ENCODE measurements at regions not wholly inside any gene's neighbourhood (a gene's known extent, or its start where the extent isn't known, plus 50 kb on each side); places are given as distances from the start of the nearest gene placed in this dataset.
"Not testable (repeated sequence)": the region's sequence is repeated elsewhere in the genome, so short reads cannot be mapped to it uniquely, and the experiment has no call there.

DNA sequence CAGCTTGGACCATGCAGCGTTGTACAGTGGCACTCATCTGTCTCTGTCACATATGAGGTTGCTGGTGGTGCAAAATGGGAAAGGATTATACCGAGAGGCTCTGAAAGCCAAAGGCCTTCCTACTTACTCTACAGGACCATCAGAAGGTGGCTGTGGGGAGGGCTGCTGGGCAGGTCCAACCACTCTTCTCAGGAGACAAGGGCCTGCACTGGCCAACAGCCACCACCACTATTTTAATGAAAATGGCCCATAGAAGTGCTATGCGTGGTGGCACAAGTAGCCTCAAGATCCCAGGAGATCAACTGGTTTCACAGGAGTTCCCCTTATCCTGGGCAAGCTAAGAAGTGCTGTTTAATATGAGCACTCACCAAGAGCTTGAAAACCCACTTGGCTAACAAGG lies 52.3 kb downstream of the MRPL57 start:
- DNase-seq (ENCODE audit: low spot score) = no peak

DNA sequence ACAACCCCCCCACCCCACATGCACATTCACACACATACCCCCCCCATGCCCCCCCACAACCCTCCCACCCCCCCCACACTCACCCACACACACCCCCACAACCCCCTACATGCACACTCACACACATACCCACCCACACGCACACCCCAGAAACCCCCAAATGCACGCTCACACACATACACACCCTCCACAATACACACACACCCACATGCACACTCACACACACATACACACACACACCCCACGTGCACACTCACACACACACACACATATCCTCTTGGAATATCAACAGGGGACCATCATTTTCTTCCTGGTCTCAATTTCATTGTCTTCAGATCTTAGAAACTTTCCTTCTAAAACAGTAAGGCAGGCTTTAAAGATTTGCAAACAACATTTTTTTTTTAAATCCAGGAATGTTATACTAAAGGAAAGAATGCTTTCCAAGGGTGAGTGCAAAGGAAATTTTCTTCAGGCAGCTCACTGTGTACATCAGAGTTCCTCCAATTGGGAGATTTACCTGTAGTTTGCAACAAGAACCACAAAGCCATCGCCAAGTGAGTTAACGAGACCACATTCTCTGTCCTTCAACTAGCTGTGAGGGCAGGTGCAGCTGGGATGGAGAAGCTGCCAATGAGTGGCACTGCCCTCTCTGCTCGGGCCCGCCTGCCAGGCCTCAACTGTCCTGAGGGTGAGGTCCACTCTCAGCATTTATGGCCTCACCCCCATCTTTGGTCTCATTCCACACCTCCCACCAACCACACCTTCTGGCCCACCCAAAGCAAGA lies 53.0 kb downstream of the MRPL57 start:
- DNase-seq (ENCODE audit: low spot score) = no peak

DNA sequence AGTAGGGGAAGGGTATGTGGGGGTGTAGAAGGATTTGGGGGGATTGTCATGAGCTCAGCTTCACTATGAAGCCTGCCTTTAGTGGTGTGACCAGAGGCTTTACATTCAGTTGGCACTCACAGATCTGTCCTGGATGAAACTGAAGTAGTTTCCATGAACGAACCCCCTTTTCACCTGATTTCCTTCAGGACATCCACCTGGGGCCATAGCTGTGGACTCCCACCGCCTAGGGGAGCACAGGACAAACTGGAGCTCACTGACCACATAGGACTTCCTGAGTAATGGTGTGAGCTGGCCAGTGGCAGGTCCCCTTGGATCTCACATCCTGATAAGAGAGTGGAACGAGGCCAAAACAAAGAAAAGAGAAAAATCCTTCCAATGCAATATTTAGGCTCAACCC lies 54.1 kb downstream of the MRPL57 start:
- no peak for DNase-seq (ENCODE audit: low spot score)

DNA sequence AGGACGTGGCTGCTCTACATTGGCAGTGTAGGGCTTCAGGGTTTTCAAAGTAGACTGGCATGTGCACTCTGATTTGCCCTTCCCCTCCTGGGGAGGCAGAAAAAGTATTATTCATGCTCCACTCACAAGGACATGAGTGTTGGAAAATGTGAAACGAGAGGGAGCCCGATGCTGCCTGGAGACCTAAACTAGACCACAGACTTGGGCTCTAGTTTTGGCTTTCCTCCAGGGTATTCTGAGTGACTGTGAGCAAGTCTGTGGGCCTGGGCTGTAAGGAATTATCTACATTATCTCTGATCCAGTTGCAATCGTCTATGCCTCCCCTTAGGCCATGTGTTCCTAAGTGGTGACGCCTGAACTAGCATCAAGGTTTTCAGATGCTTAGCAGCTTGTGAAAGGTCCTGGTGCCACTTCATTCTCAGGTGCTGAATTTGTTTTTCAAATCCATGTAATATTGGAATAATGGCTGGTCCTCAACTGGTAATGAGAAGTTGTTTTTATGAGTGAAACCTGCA lies 55.0 kb downstream of the MRPL57 start:
- no peak for DNase-seq (ENCODE audit: low spot score)

DNA sequence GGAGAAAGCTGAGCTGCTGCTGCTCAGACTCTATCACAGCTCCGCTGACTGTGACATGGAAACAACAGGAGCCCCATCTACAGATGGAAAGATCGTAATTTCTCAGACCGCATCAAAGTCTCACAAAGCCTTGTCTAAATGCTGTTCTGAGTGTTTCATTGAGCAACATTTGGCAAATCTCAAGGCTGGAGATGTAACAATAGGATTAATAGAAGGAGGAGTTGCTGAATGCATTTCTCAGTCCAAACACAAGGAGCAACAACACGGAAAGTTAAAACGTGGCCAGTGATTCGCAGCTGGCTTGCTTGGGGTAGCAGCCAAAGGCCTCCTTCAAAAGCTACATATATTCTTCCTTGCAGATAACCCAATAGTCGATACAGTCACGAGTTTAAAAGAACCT lies 55.7 kb downstream of the MRPL57 start:
- DNase-seq (ENCODE audit: low spot score) = no peak

DNA sequence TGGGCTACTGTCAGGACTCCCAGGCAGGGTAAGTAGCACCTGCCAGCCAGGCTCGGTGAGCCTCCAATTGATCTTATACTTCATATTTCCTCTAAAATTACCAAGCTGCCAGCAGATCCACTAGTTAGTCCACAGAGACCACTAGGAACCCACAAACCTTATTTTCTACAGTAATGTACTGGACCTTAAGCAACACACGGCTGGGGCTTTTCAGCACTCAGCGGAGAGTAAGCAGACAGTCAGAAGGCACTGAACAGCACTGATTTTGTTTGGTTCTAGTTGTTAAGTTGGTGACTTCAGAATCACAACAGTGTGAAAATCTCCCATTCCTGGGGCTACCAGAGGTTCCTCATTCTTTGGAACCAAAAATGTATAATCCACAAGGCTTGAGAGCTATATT lies 56.1 kb downstream of the MRPL57 start:
- DNase-seq (ENCODE audit: low spot score) = no peak

DNA sequence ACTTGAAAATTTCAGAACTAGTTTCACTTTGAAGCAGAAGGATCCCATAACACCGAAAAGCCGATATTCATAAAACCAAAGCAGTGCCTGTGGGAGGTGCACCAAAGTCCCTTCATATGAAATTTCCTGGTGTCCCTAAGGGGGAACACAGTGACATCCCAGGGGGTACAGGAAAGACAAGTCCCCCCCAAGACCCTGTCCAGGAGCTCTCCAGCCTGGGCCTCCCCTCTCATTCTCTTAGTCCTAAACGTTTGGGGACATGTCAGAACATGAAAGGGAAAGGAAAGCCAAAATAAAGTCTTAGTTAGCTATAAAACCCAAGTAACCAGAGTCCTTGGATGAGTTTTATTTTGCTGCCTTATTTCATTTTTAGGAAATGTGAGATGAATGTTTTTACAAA lies 56.6 kb downstream of the MRPL57 start:
- DNase-seq (ENCODE audit: low spot score) = no peak

DNA sequence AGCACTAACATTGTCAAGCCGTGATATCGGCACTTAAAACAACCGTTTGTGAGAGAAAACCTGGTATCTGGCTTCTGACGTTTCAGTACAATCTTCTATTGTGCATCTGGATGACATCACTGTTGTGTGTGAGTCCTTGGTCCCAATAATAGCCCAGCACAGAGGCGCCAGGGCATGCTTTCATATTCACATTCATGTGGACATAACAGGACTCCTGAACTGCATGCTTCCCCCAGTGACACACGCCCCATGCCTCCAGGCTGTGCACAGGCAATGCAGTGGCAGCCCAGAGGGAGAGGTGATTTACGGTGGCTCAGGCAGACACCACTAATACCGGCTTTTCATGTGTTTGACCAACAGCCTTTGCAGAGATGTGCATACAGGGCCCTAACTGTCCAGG lies 58.1 kb downstream of the MRPL57 start:
- no peak for DNase-seq (ENCODE audit: low spot score)

DNA sequence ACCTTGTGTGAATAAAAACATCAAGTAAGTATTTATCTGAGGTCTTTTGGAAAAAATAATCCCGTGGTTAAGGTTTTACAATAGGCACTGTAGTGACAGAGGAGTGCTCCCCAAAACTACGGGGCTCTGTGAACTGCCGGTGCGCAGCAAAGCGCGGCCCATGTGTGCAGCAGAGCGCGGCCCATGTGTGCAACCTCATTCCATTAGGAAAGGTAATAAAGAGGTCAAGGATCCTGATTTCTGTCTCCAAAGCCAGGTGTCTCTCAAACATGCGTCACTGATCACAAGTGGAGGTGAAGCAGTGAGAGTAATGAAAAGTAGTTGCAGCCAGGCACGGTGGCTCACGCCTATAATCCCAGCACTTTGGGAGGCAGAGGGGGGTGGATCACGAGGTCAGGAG lies 58.7 kb downstream of the MRPL57 start:
- DNase-seq (ENCODE audit: low spot score) = no peak

DNA sequence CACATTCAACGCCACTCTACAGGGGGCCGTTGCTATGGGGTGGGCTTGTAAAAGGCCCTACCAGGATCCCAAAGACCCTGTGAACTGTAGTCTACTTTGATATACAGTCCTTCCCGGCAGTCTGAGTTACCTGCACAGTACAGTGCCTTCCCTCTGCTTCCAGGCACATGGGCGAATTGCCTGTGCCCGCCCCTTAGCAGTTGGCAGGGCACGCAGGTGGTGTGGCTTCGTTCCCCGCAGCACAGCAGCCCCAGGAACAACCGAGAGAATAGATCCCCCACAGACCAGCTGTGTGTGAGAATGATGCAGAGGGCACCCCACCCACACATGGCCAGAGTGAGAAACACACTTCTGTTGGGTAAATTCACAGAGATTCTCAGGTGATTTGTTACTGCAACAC lies 60.6 kb downstream of the MRPL57 start:
- no peak for DNase-seq (ENCODE audit: low spot score)

DNA sequence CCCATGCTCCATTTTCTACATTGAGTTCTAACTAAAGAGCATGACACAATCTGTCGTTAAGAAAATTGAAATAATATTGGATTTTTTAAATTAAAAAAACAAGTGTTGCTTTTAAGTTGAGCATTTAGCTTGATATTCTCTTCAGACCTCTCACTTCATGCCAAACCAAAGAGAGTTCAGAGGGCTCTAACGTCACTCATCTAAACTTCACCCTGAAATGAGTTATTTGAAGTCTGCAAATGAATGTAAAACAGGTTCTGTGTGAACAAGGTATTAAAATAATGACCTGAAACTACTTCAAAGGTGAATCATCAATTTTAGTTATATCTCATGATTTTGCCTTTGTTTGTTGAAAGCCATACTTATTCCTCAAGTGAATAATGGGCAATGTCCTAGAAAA lies 61.8 kb downstream of the MRPL57 start:
- no peak for DNase-seq (ENCODE audit: low spot score)

DNA sequence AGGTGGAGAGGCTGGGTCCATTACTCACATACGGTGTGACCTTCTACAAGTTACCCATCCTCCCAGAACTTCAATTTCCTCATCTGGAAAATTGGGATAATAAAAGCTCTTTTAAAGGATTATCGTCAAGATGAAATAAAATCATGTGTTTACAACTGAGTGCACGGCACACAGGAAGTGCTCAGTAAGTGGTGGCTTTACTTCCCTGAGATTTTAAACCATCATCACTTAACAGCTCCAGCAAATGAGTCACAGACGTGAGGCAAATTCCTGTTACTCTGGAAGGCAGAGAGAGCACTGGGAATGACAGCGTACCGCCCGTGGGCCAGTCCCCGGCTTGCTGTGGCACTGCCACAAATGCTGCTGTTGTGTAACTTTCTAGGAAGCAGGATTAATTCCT lies 64.1 kb downstream of the MRPL57 start:
- no peak for DNase-seq (ENCODE audit: low spot score)

DNA sequence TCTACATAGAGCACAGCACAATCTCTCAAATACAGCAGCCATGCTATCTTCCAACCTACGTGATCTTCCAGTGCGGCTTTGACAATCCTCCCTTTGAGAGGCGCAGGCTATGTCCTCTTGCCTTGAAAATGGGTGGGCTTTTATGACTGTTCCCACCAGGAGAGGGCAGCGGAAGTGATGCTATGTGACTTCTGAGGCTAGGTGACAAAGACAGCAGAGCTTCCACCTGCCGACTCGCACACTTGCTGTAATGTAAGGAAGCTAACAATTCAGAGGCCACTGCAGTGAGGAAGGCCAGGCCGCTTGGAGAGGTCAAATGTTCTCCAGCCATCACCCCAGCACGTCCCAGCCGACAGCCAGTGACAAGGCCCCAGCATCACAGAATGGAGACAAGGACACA lies 65.8 kb downstream of the MRPL57 start:
- no peak for DNase-seq (ENCODE audit: low spot score)

DNA sequence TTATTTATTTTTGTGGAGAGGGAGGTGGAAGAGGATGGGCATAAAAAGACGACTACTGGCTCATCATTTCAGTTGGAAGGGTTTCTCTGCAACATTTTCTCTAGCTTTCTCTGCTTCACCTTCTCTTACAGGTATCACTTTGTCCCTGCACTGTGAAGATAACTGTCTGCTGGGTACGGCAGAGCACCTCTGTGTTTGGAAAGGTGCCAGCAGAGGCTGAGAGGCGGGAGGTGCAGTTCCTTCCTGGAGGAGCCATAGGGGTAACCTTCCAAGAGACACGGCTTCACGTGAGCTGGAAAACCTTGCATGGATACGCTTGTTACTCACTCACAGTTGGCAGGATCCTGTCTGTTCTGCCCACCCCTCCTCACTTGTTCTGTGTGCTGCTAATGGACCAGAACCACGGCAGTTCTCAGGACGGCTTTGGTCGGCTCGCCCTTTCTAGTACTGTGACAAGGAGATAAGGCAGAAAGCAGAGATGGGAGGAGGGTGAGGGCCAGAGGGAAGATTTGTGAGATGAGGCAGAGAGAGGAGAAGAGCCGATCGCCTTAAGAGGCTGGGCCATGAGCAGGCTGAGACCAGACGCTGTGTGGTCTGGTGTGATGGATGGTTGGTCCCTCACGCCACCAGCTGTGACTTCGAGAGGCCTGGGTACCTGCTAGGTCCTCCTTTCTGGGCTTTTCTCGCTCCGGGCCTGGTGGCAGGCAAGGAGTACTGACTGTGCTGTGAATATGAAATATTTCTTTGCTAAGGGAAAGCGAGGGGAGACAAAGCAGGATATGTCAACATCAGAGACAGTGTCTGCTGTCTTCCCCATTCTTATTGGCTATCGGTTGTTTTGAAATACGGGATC lies 66.8 kb downstream of the MRPL57 start:
- DNase-seq (ENCODE audit: low spot score) = no peak

DNA sequence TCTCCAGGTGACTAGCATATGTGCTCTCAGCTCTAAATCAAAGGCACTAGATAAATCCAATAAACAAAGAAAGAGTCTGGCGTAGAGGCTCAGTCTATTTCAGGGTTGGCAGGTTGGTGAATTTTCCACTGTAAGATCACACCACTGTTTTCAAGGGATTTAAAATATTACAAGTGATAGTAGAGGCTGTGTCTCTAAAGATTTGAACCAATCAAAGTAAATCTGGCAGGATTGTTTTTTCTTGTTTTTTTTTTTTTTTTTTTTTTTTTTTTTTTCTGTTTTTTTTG lies 67.4 kb downstream of the MRPL57 start:
- not testable (repeated sequence) for DNase-seq (ENCODE audit: low spot score)

DNA sequence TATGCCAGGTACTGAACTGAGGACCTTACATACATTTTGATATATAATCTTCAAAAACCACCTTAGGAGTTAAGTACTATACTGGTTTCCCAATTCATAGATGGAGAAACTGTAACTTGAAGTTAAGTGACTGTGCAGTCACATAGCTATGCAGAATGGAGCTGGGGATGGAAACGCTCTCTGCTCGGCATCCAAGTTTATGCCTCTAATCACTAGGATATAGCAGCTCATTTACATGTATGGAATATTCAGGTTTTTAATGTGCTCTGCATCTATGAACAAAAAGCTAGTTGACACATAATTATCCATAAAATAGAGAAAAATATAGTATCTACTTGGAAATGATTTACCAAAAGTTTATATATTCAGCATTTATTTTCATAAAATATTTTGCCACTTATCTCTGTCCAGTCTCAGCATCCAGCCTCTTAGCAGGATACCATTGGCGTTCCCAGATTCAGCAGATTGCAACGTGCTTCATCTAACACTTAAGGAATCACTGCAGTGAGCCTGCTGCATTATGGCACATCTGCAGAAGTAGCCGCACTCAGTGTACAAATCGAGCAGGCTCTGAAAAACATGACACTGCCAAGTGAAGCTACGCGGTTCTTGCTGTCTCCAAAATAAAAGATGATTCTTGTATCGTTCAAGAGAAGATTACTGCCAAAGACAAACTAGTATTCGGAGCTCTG lies 70.4 kb downstream of the MRPL57 start:
- no peak for DNase-seq (ENCODE audit: low spot score)

DNA sequence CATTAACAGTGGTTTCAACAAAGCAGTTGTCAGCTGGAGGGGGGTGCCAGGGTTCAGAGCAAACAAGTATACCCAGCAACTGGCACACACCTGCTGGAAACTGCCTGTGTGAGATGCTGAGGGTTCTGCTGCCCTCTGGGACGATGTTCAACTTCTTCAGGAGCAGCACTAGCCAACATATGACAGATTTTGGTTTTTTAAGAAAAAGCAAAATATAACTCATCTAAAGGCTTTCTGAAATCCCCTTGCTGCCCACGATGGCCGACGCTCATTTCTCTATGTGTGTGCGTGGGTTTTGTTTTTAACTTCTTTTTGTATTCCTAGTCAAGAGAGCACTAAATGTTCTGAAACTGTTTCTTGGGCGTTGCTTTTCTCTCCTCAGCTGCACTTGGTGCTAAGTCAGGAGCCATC lies 79.9 kb downstream of the MRPL57 start:
- no peak for DNase-seq (ENCODE audit: low spot score)

DNA sequence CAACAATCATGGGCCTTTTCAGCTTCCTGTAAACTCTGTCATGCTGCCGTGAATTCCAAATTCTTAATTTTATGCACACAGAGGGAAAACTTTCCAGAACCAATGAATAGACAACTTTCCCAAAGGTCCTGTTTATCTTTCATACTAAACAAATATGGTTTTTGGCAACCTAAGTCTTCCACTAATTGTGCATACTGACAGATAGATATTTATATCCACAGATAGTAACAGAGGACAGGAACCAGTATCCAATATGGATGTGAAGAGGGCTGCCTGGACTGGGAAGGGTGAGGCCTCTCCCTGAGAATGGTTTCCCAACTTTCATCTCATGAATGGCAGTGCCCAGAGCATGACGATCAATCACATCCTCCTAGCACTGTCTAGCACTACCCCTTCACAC lies 80.4 kb downstream of the MRPL57 start:
- DNase-seq (ENCODE audit: low spot score) = no peak

DNA sequence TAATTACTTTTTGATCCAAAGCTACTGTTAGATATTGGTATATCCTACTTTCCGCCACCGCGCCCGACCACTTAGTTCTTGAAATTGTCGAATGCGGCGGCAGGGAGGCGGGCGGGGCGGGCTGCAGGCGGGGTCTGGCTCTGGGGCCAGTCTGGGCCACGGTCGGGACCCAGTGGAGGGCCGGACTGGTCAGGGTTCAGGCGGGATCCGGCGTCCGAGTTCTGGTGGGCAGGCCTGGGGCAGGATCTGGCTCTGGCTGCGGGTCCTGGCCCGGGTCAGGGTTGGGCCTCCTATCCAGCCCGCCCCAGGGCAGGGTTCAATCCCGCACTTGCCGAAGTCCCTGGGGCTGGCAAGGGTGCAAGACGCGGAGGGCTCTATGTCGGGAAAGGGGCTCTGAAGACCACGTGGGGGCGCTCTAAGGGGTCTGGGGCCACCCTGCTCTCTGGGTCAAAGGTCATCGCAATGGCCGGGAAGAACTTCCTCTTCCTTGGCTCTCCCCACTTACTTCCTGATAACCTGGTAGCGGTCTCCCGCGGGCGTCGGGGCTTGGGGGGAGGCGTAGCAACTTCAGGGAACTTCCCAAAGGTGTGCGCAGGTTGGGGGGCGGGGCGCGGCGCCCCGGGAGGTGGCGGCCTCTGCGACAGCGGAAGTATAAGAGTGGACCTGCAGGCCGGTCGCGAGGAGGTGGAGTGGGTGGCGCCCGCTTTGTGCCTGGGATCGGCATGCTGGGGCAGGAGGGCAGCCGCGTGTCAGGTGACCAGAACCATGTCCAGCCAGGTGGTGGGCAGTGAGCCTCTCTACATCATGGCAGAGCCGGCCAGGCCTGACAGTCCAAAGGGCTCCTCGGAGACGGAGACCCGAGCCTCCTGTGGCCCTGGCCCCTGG lies 83.4 kb downstream of the MRPL57 start:
- DNase-seq (ENCODE audit: low spot score) = no peak

DNA sequence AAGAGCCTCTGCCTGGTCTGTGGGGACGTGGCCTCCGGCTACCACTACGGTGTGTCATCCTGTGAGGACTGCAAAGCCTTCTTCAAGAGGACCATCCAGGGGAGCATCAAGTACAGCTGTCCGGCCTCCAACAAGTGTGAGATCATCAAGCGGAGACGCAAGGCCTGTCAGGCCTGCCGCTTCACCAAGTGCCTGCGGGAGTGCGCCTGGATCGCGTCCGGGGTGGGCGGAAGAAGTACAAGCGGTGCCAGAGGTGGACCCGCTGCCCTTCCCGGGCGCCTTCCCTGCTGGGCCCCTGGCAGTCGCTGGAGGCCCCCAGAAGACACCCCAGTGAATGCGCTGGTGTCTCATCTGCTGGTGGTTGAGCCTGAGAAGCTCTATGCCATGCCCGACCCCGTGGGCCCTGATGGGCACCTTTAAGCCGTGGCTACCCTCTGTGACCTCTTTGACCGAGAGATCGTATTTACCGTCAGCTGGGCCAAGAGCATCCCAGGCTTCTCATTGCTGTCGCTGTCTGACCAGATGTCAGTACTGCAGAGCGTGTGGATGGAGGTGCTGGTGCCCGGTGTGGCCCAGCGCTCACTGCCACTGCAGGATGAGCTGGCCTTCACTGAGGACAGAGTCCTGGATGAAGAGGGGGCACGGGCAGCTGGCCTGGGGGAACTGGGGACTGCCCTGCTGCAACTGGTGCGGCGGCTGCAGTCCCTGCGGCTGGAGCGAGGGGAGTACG lies 84.3 kb downstream of the MRPL57 start:
- DNase-seq (ENCODE audit: low spot score) = not testable (repeated sequence)
